T1000 (cell line): ENCODE measurements at regions not wholly inside any gene's neighbourhood (a gene's known extent, or its start where the extent isn't known, plus 50 kb on each side); places are given as distances from the start of the nearest gene placed in this dataset.
"Not testable (repeated sequence)": the region's sequence is repeated elsewhere in the genome, so short reads cannot be mapped to it uniquely, and the experiment has no call there.

ENCODE experiments used
- DNase-seq: peaks from one replicate; lab custom pipeline; 2025; ENCODE audit warnings: mixed read lengths; lab: John Stamatoyannopoulos, UW

GRCh38 chr1:30569384-30569783 is 154.0 kb downstream of the MATN1 start:
- no peak for DNase-seq

- no peak for DNase-seq
Observed at GRCh38 chr1:30562559-30562958, 160.8 kb downstream of the MATN1 start.

GRCh38 chr1:30551603-30552002 is 171.8 kb downstream of the MATN1 start:
- DNase-seq: no peak

- no peak for DNase-seq
Observed at GRCh38 chr1:30550365-30551220, 172.8 kb downstream of the MATN1 start.

- not testable (repeated sequence) for DNase-seq
Observed at GRCh38 chr1:30549872-30550271, 173.5 kb downstream of the MATN1 start.

GRCh38 chr1:30548294-30548693 is 175.1 kb downstream of the MATN1 start:
- DNase-seq: no peak

GRCh38 chr1:30547326-30547725 is 176.1 kb downstream of the MATN1 start:
- DNase-seq: not testable (repeated sequence)

GRCh38 chr1:30545365-30545764 is 178.0 kb downstream of the MATN1 start:
- no peak for DNase-seq

GRCh38 chr1:30541721-30542485 is 181.5 kb downstream of the MATN1 start:
- no peak for DNase-seq

- no peak for DNase-seq
Observed at GRCh38 chr1:30540611-30541192, 182.7 kb downstream of the MATN1 start.

GRCh38 chr1:30539884-30540283 is 183.5 kb downstream of the MATN1 start:
- no peak for DNase-seq

GRCh38 chr1:30538993-30539867 is 184.2 kb downstream of the MATN1 start:
- no peak for DNase-seq

- DNase-seq: no peak
Observed at GRCh38 chr1:30538226-30538992, 185.0 kb downstream of the MATN1 start.

GRCh38 chr1:30537279-30537678 is 186.1 kb downstream of the MATN1 start:
- DNase-seq: no peak

- DNase-seq: no peak
Observed at GRCh38 chr1:30536530-30536929, 186.9 kb downstream of the MATN1 start.

GRCh38 chr1:30535595-30536325 is 187.6 kb downstream of the MATN1 start:
- no peak for DNase-seq

GRCh38 chr1:30534551-30534940 is 188.8 kb downstream of the MATN1 start:
- DNase-seq: no peak

- DNase-seq: no peak
Observed at GRCh38 chr1:30533796-30534550, 189.4 kb downstream of the MATN1 start.

GRCh38 chr1:30533141-30533540 is 190.2 kb downstream of the MATN1 start:
- no peak for DNase-seq

GRCh38 chr1:30532621-30533020 is 190.8 kb downstream of the MATN1 start:
- no peak for DNase-seq
